CD4-positive, CD25-positive, alpha-beta regulatory T cell (primary cell): ENCODE measurements at regions not wholly inside any gene's neighbourhood (a gene's known extent, or its start where the extent isn't known, plus 50 kb on each side); places are given as distances from the start of the nearest gene placed in this dataset.

Experiments
- ATAC-seq, 2 donors: fragments of 150-1000 bp; cut with Tn5 transposase; one replicate each; pipeline ENCODE4 v1.10.0; 2021; ENCODE audit warnings: low read depth in 2 of 2, moderate number of reproducible peaks in 2 of 2, moderate library complexity in 1 of 2
- DNase-seq, 3 donors: peaks; one replicate each; pipeline versions ENCODE4 v3.0.0 to v3.0.0-alpha.2; 2012 to 2022; ENCODE audit warnings: mixed read lengths in 1 of 3
- H3K27ac ChIP-seq: one replicate; pipeline ENCODE4 v1.7.0; 2013; ENCODE audit warnings: mild to moderate bottlenecking, low read length; ENCODE audit not compliant: insufficient read depth, poor library complexity, severe bottlenecking
- H3K27me3 ChIP-seq: one replicate; pipeline ENCODE4 v1.7.0; 2013; ENCODE audit warnings: low read length; ENCODE audit not compliant: control insufficient read depth, insufficient read depth
- H3K36me3 ChIP-seq: one replicate; pipeline ENCODE4 v1.7.0; 2013; ENCODE audit warnings: mild to moderate bottlenecking, low read length, moderate library complexity; ENCODE audit not compliant: control insufficient read depth, insufficient read depth
- H3K4me1 ChIP-seq: 2 replicates; pipeline ENCODE4 v1.7.0; 2013; ENCODE audit warnings: mild to moderate bottlenecking, low read length; ENCODE audit not compliant: insufficient read depth, control insufficient read depth, poor library complexity, severe bottlenecking
- H3K4me3 ChIP-seq: one replicate; pipeline ENCODE4 v1.7.0; 2013; ENCODE audit warnings: low read depth, mild to moderate bottlenecking, low read length, moderate library complexity
- H3K9me3 ChIP-seq, 2 experiments: 1 replicate in 1 of 2; 2 replicates in 1 of 2; pipeline ENCODE4 v1.7.0; 2013; ENCODE audit warnings: low read length in 2 of 2, mild to moderate bottlenecking in 1 of 2, moderate library complexity in 1 of 2; ENCODE audit not compliant: control insufficient read depth in 2 of 2
- H3K27ac Mint-ChIP-seq, 3 donors: one replicate each; pipeline ENCODE4 v1.8.0; 2020 to 2022; ENCODE audit warnings: mild to moderate bottlenecking in 3 of 3, mixed read lengths in 3 of 3, moderate library complexity in 2 of 3
- H3K27me3 Mint-ChIP-seq: one replicate; pipeline ENCODE4 v1.8.0; 2022; ENCODE audit warnings: mild to moderate bottlenecking, mixed read lengths
- H3K36me3 Mint-ChIP-seq: one replicate; pipeline ENCODE4 v1.8.0; 2020; ENCODE audit warnings: mixed read lengths
- H3K4me1 Mint-ChIP-seq, 4 donors: one replicate each; pipeline ENCODE4 v1.8.0; 2020 to 2022; ENCODE audit warnings: mixed read lengths in 4 of 4, mild to moderate bottlenecking in 1 of 4
- H3K4me3 Mint-ChIP-seq, 4 donors: one replicate each; pipeline ENCODE4 v1.8.0; 2020 to 2022; ENCODE audit warnings: mild to moderate bottlenecking in 4 of 4, mixed read lengths in 4 of 4, moderate library complexity in 3 of 4
- H3K9me3 Mint-ChIP-seq, 7 donors: one replicate each; pipeline ENCODE4 v1.8.0; 2020 to 2022; ENCODE audit warnings: mixed read lengths in 7 of 7, mild to moderate bottlenecking in 3 of 7, moderate library complexity in 2 of 7

GRCh38 chr3:82741346-82741745, 979.9 kb upstream of the GBE1 start:
- H3K4me1 ChIP-seq, result no peaks in the 10 kb centered on the region
- no peak overlapping the region for H3K4me3 ChIP-seq
- H3K27me3 ChIP-seq, result no peaks in the 10 kb centered on the region
- H3K9me3 ChIP-seq, result peaks cover 0 to 8% of the 10 kb centered on the region in 2 experiments
- H3K36me3 ChIP-seq, result no peaks in the 10 kb centered on the region
- H3K36me3 Mint-ChIP-seq, result no peaks in the 10 kb centered on the region
- H3K27ac ChIP-seq, result no peak overlapping the region
- no peak overlapping the region for H3K27ac Mint-ChIP-seq
- H3K4me3 Mint-ChIP-seq, result no peak overlapping the region
- no peaks in the 10 kb centered on the region for H3K27me3 Mint-ChIP-seq
- ATAC-seq (no peak), DNase-seq (no peak)
- H3K4me1 Mint-ChIP-seq, result no peaks in the 10 kb centered on the region
- H3K9me3 Mint-ChIP-seq, result peaks cover 1 to 22% (median 5%) of the 10 kb centered on the region in 7 donors

DNA sequence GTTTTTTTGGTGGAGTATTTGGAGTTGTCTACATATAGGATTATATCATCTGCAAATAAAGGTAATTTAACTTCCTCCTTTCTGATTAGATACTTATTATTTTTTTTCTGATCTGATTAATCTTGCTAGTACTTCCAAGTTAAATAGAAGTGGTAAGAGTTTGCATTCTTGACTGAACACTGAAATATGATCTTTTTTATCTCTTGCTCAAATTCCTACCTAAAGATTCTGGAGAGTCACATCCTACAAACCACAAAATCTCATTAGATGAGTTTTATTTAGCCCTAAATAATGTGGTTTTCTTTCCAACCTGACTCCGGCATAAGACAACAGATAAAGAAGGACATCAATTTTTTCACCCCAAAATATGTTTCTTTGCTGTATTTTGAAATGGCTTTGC, 977.9 kb upstream of the GBE1 start:
- no peaks in the 10 kb centered on the region for H3K36me3 ChIP-seq
- H3K4me1 Mint-ChIP-seq, result no peaks in the 10 kb centered on the region
- H3K27ac Mint-ChIP-seq, result no peak overlapping the region
- DNase-seq (no peak), ATAC-seq (no peak)
- no peak overlapping the region for H3K27ac ChIP-seq
- peaks cover 0 to 8% of the 10 kb centered on the region in 2 experiments for H3K9me3 ChIP-seq
- H3K4me3 Mint-ChIP-seq, result no peak overlapping the region
- H3K9me3 Mint-ChIP-seq, result peaks cover 1 to 8% (median 4%) of the 10 kb centered on the region in 7 donors
- no peaks in the 10 kb centered on the region for H3K4me1 ChIP-seq
- H3K4me3 ChIP-seq, result no peak overlapping the region
- no peaks in the 10 kb centered on the region for H3K27me3 ChIP-seq
- H3K36me3 Mint-ChIP-seq, result no peaks in the 10 kb centered on the region
- no peaks in the 10 kb centered on the region for H3K27me3 Mint-ChIP-seq

GRCh38 chr3:82736696-82737277, 975.3 kb upstream of the GBE1 start:
- Mint-ChIP-seq H3K9me3 (peaks cover 0 to 6% (median 2%) of the 10 kb centered on the region in 7 donors), H3K4me1 (no peaks in the 10 kb centered on the region), H3K36me3 (no peaks in the 10 kb centered on the region), H3K4me3 (no peak overlapping the region), H3K27ac (no peak overlapping the region), H3K27me3 (no peaks in the 10 kb centered on the region)
- no peaks in the 10 kb centered on the region for H3K36me3 ChIP-seq
- DNase-seq (no peak), ATAC-seq (no peak)
- H3K27me3 ChIP-seq, result no peaks in the 10 kb centered on the region
- H3K4me3 ChIP-seq, result no peak overlapping the region
- no peaks in the 10 kb centered on the region for H3K4me1 ChIP-seq
- peaks cover 0 to 12% of the 10 kb centered on the region in 2 experiments for H3K9me3 ChIP-seq
- H3K27ac ChIP-seq, result no peak overlapping the region

- ATAC-seq, result no peak
- no peaks in the 10 kb centered on the region for H3K4me1 ChIP-seq
- no peaks in the 10 kb centered on the region for H3K36me3 ChIP-seq
- Mint-ChIP-seq H3K4me1 (peaks cover 0 to 6% (median 0%) of the 10 kb centered on the region in 4 donors), H3K9me3 (peaks cover 0 to 18% (median 9%) of the 10 kb centered on the region in 7 donors), H3K27ac (no peak overlapping the region), H3K27me3 (no peaks in the 10 kb centered on the region), H3K36me3 (no peaks in the 10 kb centered on the region), H3K4me3 (no peak overlapping the region)
- no peak overlapping the region for H3K27ac ChIP-seq
- no peaks in the 10 kb centered on the region for H3K27me3 ChIP-seq
- no peak for DNase-seq
- H3K4me3 ChIP-seq, result no peak overlapping the region
- no peaks in the 10 kb centered on the region for H3K9me3 ChIP-seq
Measured at GRCh38 chr3:82715091-82715856, 953.8 kb upstream of the GBE1 start.

DNA sequence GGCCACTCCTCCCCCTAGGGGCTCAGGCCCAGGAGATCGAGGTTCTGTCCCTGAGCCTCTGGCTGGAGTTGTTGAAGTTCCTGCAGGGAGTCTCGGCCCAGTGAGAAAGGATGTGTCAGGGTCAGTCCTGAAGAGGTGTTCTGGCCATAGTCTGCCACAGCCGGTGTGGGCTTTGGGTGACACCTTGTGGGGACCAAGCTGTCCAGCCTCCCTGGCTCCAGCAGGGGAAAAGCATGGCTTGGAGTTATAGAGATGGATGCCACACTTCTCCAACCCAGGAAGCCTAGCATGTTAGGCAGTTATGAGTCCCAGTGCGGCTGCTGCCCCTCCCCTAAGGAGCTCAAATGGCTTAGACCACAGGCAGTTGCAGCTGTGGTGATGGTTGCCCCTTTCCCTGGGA, 945.6 kb upstream of the GBE1 start:
- Mint-ChIP-seq H3K27me3 (no peaks in the 10 kb centered on the region), H3K36me3 (no peaks in the 10 kb centered on the region), H3K4me3 (peak overlapping the region in 1 of 4 donors; percentile 4), H3K9me3 (peaks cover 7 to 36% (median 16%) of the 10 kb centered on the region in 7 donors), H3K4me1 (no peaks in the 10 kb centered on the region), H3K27ac (no peak overlapping the region)
- ATAC-seq, result no peak
- H3K27ac ChIP-seq, result no peak overlapping the region
- no peak for DNase-seq
- H3K4me1 ChIP-seq, result no peaks in the 10 kb centered on the region
- H3K9me3 ChIP-seq, result peaks cover 0 to 4% of the 10 kb centered on the region in 2 experiments
- no peak overlapping the region for H3K4me3 ChIP-seq
- no peaks in the 10 kb centered on the region for H3K27me3 ChIP-seq
- no peaks in the 10 kb centered on the region for H3K36me3 ChIP-seq

DNA sequence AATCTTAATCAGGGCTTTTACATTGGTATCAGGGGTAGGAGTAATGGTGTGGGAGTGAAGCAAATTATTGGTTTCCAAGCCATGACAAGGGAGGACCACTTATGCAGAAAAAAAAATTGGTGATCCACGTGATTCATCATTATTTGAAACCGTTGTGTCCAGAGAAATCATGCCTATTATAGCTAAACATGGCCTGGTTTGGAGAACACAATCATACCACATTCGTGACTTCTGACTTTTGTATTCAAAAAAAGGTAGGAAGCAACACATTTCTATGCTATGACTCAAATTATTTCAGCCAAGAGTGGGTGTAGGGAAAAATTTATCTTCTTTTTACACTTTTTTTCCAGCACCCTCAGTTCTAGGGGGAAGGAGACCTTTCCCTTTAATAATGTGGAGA, 924.3 kb upstream of the GBE1 start:
- Mint-ChIP-seq H3K27ac (no peak overlapping the region), H3K36me3 (no peaks in the 10 kb centered on the region), H3K27me3 (no peaks in the 10 kb centered on the region), H3K9me3 (peaks cover 6 to 26% (median 9%) of the 10 kb centered on the region in 7 donors), H3K4me3 (no peak overlapping the region), H3K4me1 (no peaks in the 10 kb centered on the region)
- H3K27me3 ChIP-seq, result no peaks in the 10 kb centered on the region
- H3K9me3 ChIP-seq, result peaks cover 0 to 2% of the 10 kb centered on the region in 2 experiments
- no peaks in the 10 kb centered on the region for H3K4me1 ChIP-seq
- DNase-seq (no peak), ATAC-seq (no peak)
- no peaks in the 10 kb centered on the region for H3K36me3 ChIP-seq
- no peak overlapping the region for H3K27ac ChIP-seq
- no peak overlapping the region for H3K4me3 ChIP-seq

DNA sequence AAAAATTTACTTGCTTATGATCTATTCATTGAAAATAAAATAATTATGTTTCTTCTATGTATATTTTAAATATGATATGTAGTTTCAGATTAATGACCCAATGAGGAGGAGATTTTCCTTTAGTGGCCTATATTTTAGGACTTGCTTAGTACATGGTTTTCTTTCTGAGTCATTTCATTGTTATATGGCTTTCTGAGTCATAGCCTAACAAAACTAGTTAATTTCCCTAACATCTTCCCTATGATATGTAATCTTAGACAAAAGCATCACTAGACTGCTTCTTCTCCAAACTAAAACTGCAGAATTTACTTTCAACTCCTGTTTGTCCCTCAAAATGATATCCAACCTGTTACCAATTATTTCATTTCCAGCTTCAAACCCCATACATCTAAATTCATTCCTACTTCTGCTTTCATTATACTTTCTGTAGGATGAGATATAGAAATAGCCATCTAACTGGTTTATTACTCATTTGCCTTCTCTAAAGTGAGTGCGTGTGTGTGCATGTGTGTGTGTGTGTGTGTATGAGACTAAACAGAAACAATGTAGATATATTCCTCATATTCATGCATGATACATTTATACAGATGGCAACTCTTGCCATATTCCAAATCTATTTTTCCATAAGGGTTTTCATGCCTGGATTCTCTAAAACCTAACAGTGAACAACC, 915.0 kb upstream of the GBE1 start:
- no peaks in the 10 kb centered on the region for H3K36me3 ChIP-seq
- Mint-ChIP-seq H3K27me3 (no peaks in the 10 kb centered on the region), H3K4me1 (no peaks in the 10 kb centered on the region), H3K36me3 (no peaks in the 10 kb centered on the region), H3K27ac (no peak overlapping the region), H3K9me3 (peaks cover 0 to 7% (median 5%) of the 10 kb centered on the region in 7 donors), H3K4me3 (no peak overlapping the region)
- H3K27me3 ChIP-seq, result no peaks in the 10 kb centered on the region
- DNase-seq, result no peak
- no peak overlapping the region for H3K27ac ChIP-seq
- ATAC-seq, result no peak
- H3K4me3 ChIP-seq, result no peak overlapping the region
- H3K4me1 ChIP-seq, result no peaks in the 10 kb centered on the region
- no peaks in the 10 kb centered on the region for H3K9me3 ChIP-seq
